Tibial nerve (tissue), 4 donors: ENCODE measurements at regions not wholly inside any gene's neighbourhood (a gene's known extent, or its start where the extent isn't known, plus 50 kb on each side); places are given as distances from the start of the nearest gene placed in this dataset.

ENCODE experiments used
- EP300 ChIP-seq, 2 donors: sonication (generic); formaldehyde crosslinking; IDR thresholded peaks; one replicate each; pipeline ENCODE4 v1.6.1; 2017; ENCODE audit warnings: antibody characterized with exemption in 2 of 2, mild to moderate bottlenecking in 1 of 2
- POLR2A ChIP-seq, 2 donors: fragments of 450-650 bp; IDR thresholded peaks; one replicate each; pipeline ENCODE4 v1.6.1; 2017; ENCODE audit warnings: antibody characterized with exemption in 2 of 2, mild to moderate bottlenecking in 2 of 2, moderate library complexity in 2 of 2
- TF ChIP-seq, protein P1 (sequence below), 5 experiments: fragments of 200-600 bp in 3 of 5; fragments of 450-650 bp in 2 of 5; sonication (generic) in 3 of 5; IDR thresholded peaks; one replicate each; pipeline ENCODE4 v1.5.1; 2016 to 2019; ENCODE audit warnings: antibody characterized with exemption in 5 of 5, mild to moderate bottlenecking in 3 of 5, moderate library complexity in 2 of 5

DNA sequence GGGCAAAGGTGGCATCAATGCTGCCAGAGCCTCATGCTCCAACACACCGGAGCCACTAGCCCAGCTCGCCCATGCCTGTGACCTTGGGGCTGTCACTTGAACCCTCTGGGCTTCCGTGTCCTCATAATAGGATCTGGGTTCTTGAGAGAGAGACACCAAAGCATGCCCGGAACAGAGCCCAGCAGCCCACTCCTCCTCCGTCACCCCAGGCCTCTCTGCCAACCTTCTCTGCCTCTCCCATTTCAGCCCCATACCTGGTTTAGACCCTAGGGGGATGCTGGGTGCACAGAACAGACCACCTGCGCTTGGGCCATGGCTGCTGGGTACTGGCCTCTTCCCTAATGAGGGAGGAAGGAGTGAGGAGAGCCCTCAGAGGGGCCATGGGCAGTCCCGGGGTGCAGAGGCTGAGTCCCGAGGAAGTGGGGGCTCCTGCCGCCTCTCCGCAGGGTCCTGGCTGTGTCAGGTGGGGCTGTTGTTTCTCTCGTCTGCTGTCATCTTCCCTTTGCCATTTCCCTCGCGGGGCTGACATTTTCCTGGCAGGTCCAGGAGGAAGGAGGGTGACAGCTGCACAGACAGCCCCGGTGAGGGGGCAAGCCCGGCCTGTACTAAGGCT, 172.4 kb upstream of the RTL1 start:
- TF ChIP-seq, protein P1, sequence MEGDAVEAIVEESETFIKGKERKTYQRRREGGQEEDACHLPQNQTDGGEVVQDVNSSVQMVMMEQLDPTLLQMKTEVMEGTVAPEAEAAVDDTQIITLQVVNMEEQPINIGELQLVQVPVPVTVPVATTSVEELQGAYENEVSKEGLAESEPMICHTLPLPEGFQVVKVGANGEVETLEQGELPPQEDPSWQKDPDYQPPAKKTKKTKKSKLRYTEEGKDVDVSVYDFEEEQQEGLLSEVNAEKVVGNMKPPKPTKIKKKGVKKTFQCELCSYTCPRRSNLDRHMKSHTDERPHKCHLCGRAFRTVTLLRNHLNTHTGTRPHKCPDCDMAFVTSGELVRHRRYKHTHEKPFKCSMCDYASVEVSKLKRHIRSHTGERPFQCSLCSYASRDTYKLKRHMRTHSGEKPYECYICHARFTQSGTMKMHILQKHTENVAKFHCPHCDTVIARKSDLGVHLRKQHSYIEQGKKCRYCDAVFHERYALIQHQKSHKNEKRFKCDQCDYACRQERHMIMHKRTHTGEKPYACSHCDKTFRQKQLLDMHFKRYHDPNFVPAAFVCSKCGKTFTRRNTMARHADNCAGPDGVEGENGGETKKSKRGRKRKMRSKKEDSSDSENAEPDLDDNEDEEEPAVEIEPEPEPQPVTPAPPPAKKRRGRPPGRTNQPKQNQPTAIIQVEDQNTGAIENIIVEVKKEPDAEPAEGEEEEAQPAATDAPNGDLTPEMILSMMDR (IDR thresholded peaks at IDR 0.05) = no peak
- TF ChIP-seq POLR2A (IDR thresholded peaks at IDR 0.05) (no peak), EP300 (IDR thresholded peaks at IDR 0.05) (no peak)
